A549 (cell line): ENCODE measurements at regions not wholly inside any gene's neighbourhood (a gene's known extent, or its start where the extent isn't known, plus 50 kb on each side); places are given as distances from the start of the nearest gene placed in this dataset.

Source experiments
- ATAC-seq, 2 experiments: fragments of 200-7000 bp in 1 of 2; fragments of >200 bp in 1 of 2; cut with Nextera tagmentation in 1 of 2; cut with Tn5 transposase in 1 of 2; 3 replicates each; pipeline versions ENCODE4 v1.8.0 to v1.9.1; 2018 to 2020; ENCODE audit warnings: mild to moderate bottlenecking in 1 of 2, moderate library complexity in 1 of 2
- CTCF ChIA-PET: fragments of 300-600 bp; sonication (Branson Sonifier 250); formaldehyde crosslinking; extraction: SDS; loops from one replicate; lab custom pipeline; 2021; ENCODE audit warnings: antibody characterized with exemption, inconsistent platforms; lab: Yijun Ruan, JAX
- POLR2A ChIA-PET: fragments of 350-600 bp; formaldehyde crosslinking; extraction: SDS; loops from one replicate; lab custom pipeline; 2021; ENCODE audit warnings: antibody characterized with exemption, inconsistent platforms; lab: Yijun Ruan, JAX
- DNase-seq, 2 experiments: peaks; one replicate each; pipeline versions ENCODE4 v3.0.0 to v3.0.0-alpha.2; 2011 to 2016; ENCODE audit warnings: low read depth in 1 of 2, low spot score in 1 of 2
- FAIRE-seq: peaks from 2 replicates; lab custom pipeline; 2011; peaks lifted over from hg19 to GRCh38; lab: Jason Lieb, UNC
- H3K27ac ChIP-seq, 2 experiments: fragments of >200 bp; sonication (Bioruptor Twin); formaldehyde crosslinking; 3 replicates each; pipeline ENCODE4 v1.5.1; 2016 to 2017
- H3K4me1 ChIP-seq: fragments of >200 bp; sonication (Bioruptor Twin); formaldehyde crosslinking; 3 replicates; pipeline ENCODE4 v1.6.1; 2016
- H3K4me2 ChIP-seq: fragments of >200 bp; sonication (Bioruptor Twin); formaldehyde crosslinking; 3 replicates; pipeline ENCODE4 v1.6.1; 2016
- H3K4me3 ChIP-seq: fragments of >200 bp; sonication (Bioruptor Twin); formaldehyde crosslinking; 3 replicates; pipeline ENCODE4 v1.5.1; 2016
- H3K9me3 ChIP-seq: fragments of >200 bp; sonication (Bioruptor Twin); formaldehyde crosslinking; 3 replicates; pipeline ENCODE4 v1.6.1; 2016
- BHLHE40 ChIP-seq: IDR thresholded peaks from 2 replicates; pipeline ENCODE4 v1.6.1; 2012; ENCODE audit warnings: low read depth, low read length, inconsistent platforms
- CBX2 ChIP-seq: fragments of 200-600 bp; sonication (generic); IDR thresholded peaks from 2 replicates; pipeline ENCODE4 v1.6.1; 2016; ENCODE audit warnings: low read depth, mild to moderate bottlenecking, borderline replicate concordance
- CBX8 ChIP-seq: fragments of 200-600 bp; sonication (generic); IDR thresholded peaks from 2 replicates; pipeline ENCODE4 v1.6.1; 2016
- CHD2 ChIP-seq: fragments of 150-350 bp; IDR thresholded peaks from 2 replicates; pipeline ENCODE4 v1.6.1; 2014; ENCODE audit warnings: low read length; ENCODE audit not compliant: partially characterized antibody
- CHD4 ChIP-seq: fragments of 200-600 bp; sonication (generic); IDR thresholded peaks from 2 replicates; pipeline ENCODE4 v1.6.1; 2016; ENCODE audit warnings: antibody characterized with exemption, mild to moderate bottlenecking, borderline replicate concordance
- EHMT2 ChIP-seq: fragments of 200-600 bp; sonication (generic); IDR thresholded peaks from 2 replicates; pipeline ENCODE4 v1.6.1; 2016; ENCODE audit warnings: antibody characterized with exemption, low read depth, mild to moderate bottlenecking, moderate library complexity
- EP300 ChIP-seq, 2 experiments: fragments of >200 bp; sonication (Bioruptor Twin); formaldehyde crosslinking; IDR thresholded peaks; 2 replicates in 1 of 2; 3 replicates in 1 of 2; pipeline ENCODE4 v1.6.1; 2016 to 2017
- ESRRA ChIP-seq: fragments of 150-350 bp; IDR thresholded peaks from 2 replicates; pipeline ENCODE4 v1.6.1; 2014; ENCODE audit warnings: mild to moderate bottlenecking, low read length, borderline replicate concordance
- GATA3 ChIP-seq: IDR thresholded peaks from 2 replicates; pipeline ENCODE4 v1.6.1; 2012; ENCODE audit warnings: borderline replicate concordance
- HOXA7 ChIP-seq: fragments of 250-450 bp; sonication (Bioruptor Pico); IDR thresholded peaks from 2 replicates; pipeline ENCODE4 v1.5.0; 2020; ENCODE audit warnings: mild to moderate bottlenecking, moderate library complexity
- HOXB5 ChIP-seq: fragments of 250-450 bp; sonication (Bioruptor Pico); IDR thresholded peaks from 2 replicates; pipeline ENCODE4 v1.5.0; 2020; ENCODE audit warnings: mild to moderate bottlenecking, moderate library complexity
- JUN ChIP-seq, 2 experiments: fragments of >200 bp; sonication (Bioruptor Twin); formaldehyde crosslinking; IDR thresholded peaks; 2 replicates in 1 of 2; 3 replicates in 1 of 2; pipeline ENCODE4 v1.6.1; 2016 to 2017
- JUNB ChIP-seq: fragments of >200 bp; sonication (Bioruptor Twin); formaldehyde crosslinking; IDR thresholded peaks from 2 replicates; pipeline ENCODE4 v1.6.1; 2016
- MAFK ChIP-seq: fragments of 450-650 bp; IDR thresholded peaks from 2 replicates; pipeline ENCODE4 v1.6.1; 2014; ENCODE audit not compliant: partially characterized antibody
- MAZ ChIP-seq: fragments of 150-350 bp; IDR thresholded peaks from 2 replicates; pipeline ENCODE4 v1.6.1; 2014; ENCODE audit warnings: antibody characterized with exemption, low read depth, low read length, borderline replicate concordance
- NR3C1 ChIP-seq: fragments of >200 bp; sonication (Bioruptor Twin); formaldehyde crosslinking; IDR thresholded peaks from 3 replicates; pipeline ENCODE4 v1.6.1; 2017
- POLR2A ChIP-seq: IDR thresholded peaks from 2 replicates; pipeline ENCODE4 v1.6.1; 2012; ENCODE audit warnings: mild to moderate bottlenecking, low read length
- POLR2AphosphoS2 ChIP-seq: conservative IDR thresholded peaks from 2 replicates; pipeline ENCODE4 v1.6.1; 2012; ENCODE audit warnings: low read length, improper control_type of control experiment, inconsistent platforms
- RAD21 ChIP-seq, 2 experiments: fragments of >200 bp in 1 of 2; sonication (Bioruptor Twin) in 1 of 2; formaldehyde crosslinking in 1 of 2; IDR thresholded peaks in 1 of 2; conservative IDR thresholded peaks in 1 of 2; 2 replicates in 1 of 2; 3 replicates in 1 of 2; pipeline ENCODE4 v1.6.1; 2012 to 2018; ENCODE audit warnings: inconsistent platforms in 1 of 2
- RCOR1 ChIP-seq: fragments of 150-350 bp; IDR thresholded peaks from 2 replicates; pipeline ENCODE4 v1.6.1; 2014; ENCODE audit warnings: antibody characterized with exemption, low read length, low read depth
- RFX5 ChIP-seq: fragments of 450-650 bp; IDR thresholded peaks from 2 replicates; pipeline ENCODE4 v1.7.1; 2014; ENCODE audit warnings: antibody characterized with exemption, mild to moderate bottlenecking, moderate library complexity
- SMC3 ChIP-seq: fragments of >200 bp; sonication (Bioruptor Twin); formaldehyde crosslinking; IDR thresholded peaks from 3 replicates; pipeline ENCODE4 v1.6.1; 2018; ENCODE audit warnings: inconsistent platforms
- SREBF2 ChIP-seq: fragments of 450-650 bp; IDR thresholded peaks from 2 replicates; pipeline ENCODE4 v1.6.1; 2014; ENCODE audit warnings: mild to moderate bottlenecking, moderate library complexity
- TP53 ChIP-seq: fragments of 250-450 bp; sonication (Bioruptor Pico); IDR thresholded peaks from 2 replicates; pipeline ENCODE4 v1.5.0; 2021; ENCODE audit warnings: mild to moderate bottlenecking, moderate library complexity
- USF2 ChIP-seq: fragments of 450-650 bp; IDR thresholded peaks from 2 replicates; pipeline ENCODE4 v1.6.1; 2014; ENCODE audit warnings: antibody characterized with exemption
- ZC3H11A ChIP-seq: fragments of 450-650 bp; IDR thresholded peaks from 2 replicates; pipeline ENCODE4 v1.6.1; 2014; ENCODE audit warnings: antibody characterized with exemption, mild to moderate bottlenecking
- WGBS: methylation state at CpG from one replicate; pipeline ENCODE4 v1.1.6; 2017; ENCODE audit errors: missing lambda C conversion rate; 5-methylcytosine and 5-hydroxymethylcytosine counted together
- TF ChIP-seq, protein P1 (sequence below): fragments of 250-450 bp; sonication (Bioruptor Pico); IDR thresholded peaks from 2 replicates; pipeline ENCODE4 v1.5.0; 2020; ENCODE audit warnings: low read depth, mild to moderate bottlenecking, moderate library complexity
- TF ChIP-seq, protein P2 (sequence below): IDR thresholded peaks from 2 replicates; pipeline ENCODE4 v1.6.1; 2012; ENCODE audit warnings: low read depth, borderline replicate concordance

GRCh38 chr13:22152751-22153150 lies 481.9 kb downstream of the FGF9 start:
- ATAC-seq, result no peak
- TF ChIP-seq ZC3H11A (no peak), JUN (IDR thresholded peaks at IDR 0.05) (no peak), EP300 (IDR thresholded peaks at IDR 0.05) (no peak), TP53 (CRISPR knock-in tag) (no peak), ESRRA (no peak), CHD2 (no peak), MAZ (no peak), JUNB (no peak), USF2 (no peak), SMC3 (no peak), MAFK (no peak), HOXA7 (CRISPR knock-in tag) (no peak), POLR2A (no peak), NR3C1 (no peak), RFX5 (no peak), SREBF2 (no peak), RAD21 (conservative IDR thresholded peaks at IDR 0.05 in 1 of 2, IDR thresholded peaks at IDR 0.05 in 1 of 2) (no peak), EHMT2 (no peak), BHLHE40 (no peak)
- TF ChIP-seq, protein P1, sequence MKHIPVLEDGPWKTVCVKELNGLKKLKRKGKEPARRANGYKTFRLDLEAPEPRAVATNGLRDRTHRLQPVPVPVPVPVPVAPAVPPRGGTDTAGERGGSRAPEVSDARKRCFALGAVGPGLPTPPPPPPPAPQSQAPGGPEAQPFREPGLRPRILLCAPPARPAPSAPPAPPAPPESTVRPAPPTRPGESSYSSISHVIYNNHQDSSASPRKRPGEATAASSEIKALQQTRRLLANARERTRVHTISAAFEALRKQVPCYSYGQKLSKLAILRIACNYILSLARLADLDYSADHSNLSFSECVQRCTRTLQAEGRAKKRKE (CRISPR knock-in tag), result no peak
- TF ChIP-seq, all 56 proteins: peak for 0
- Histone ChIP-seq H3K4me2 (no peak overlapping the region), H3K4me1 (no peaks in the 10 kb centered on the region), H3K4me3 (no peak overlapping the region), H3K27ac (no peak overlapping the region), H3K9me3 (no peaks in the 10 kb centered on the region)
- CTCF ChIA-PET, result no interaction called here
- POLR2A ChIA-PET, result no interaction called here
- DNase-seq (no peak), FAIRE-seq (no peak)
- WGBS, result 61% methylated on average over 2 of the region's 2 CpGs

- ChIA-PET CTCF (no interaction called here), POLR2A (no interaction called here)
- H3K4me1 ChIP-seq, result no peaks in the 10 kb centered on the region
- 62% methylated on average over 3 of the region's 3 CpGs for WGBS
- no peaks in the 10 kb centered on the region for H3K9me3 ChIP-seq
- no peak for ATAC-seq
- TF ChIP-seq, protein P2, sequence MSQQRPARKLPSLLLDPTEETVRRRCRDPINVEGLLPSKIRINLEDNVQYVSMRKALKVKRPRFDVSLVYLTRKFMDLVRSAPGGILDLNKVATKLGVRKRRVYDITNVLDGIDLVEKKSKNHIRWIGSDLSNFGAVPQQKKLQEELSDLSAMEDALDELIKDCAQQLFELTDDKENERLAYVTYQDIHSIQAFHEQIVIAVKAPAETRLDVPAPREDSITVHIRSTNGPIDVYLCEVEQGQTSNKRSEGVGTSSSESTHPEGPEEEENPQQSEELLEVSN, result no peak
- TF ChIP-seq CBX8 (no peak), POLR2AphosphoS2 (no peak), ZC3H11A (no peak), CHD4 (no peak)
- no peak overlapping the region for H3K4me3 ChIP-seq
- no peak overlapping the region for H3K4me2 ChIP-seq
- no peak overlapping the region for H3K27ac ChIP-seq
- FAIRE-seq, result no peak
- DNase-seq, result no peak
Observed at GRCh38 chr13:22154041-22154440, 483.2 kb downstream of the FGF9 start.

DNA sequence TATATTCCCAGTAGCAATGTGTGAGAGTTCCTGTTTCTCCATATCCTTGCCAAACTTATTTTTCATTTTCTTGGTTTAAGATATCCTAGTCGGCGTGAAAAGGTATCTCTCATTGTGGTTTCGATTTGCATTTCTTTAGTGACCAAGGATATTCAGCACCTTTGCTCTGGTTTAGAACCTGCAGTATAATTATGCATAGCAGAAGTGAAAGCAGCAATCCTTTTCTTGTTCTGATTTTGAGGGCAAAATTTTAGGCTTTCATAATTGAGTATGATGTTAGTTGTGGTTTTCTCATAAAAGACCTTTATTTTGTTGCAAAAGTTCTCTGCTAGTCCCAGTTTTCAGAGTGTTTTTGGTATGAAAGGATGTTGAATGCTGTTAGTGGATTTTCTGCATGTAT lies 491.0 kb downstream of the FGF9 start:
- DNase-seq (no peak), ATAC-seq (no peak), FAIRE-seq (no peak)
- CTCF ChIA-PET, result no interaction called here
- H3K9me3 ChIP-seq, result no peaks in the 10 kb centered on the region
- H3K4me3 ChIP-seq, result no peak overlapping the region
- TF ChIP-seq, protein P2, result no peak
- no peak for TF ChIP-seq EP300 (IDR thresholded peaks at IDR 0.05)
- TF ChIP-seq RFX5, result no peak
- TF ChIP-seq CBX2, result no peak
- no peak for TF ChIP-seq CHD2
- TF ChIP-seq, protein P1 (CRISPR knock-in tag), result no peak
- TF ChIP-seq HOXB5, result no peak
- TF ChIP-seq GATA3, result no peak
- TF ChIP-seq RCOR1, result no peak
- TF ChIP-seq JUNB, result no peak
- no peak for TF ChIP-seq SMC3
- POLR2A ChIA-PET, result no interaction called here
- 64% methylated on average over 3 of the region's 3 CpGs for WGBS
- H3K27ac ChIP-seq, result no peak overlapping the region
- H3K4me1 ChIP-seq, result no peaks in the 10 kb centered on the region
- H3K4me2 ChIP-seq, result no peak overlapping the region
